ENCODE measurements at regions not wholly inside any gene's neighbourhood (a gene's known extent, or its start where the extent isn't known, plus 50 kb on each side); places are given as distances from the start of the nearest gene placed in this dataset.
"Not testable (repeated sequence)": the region's sequence is repeated elsewhere in the genome, so short reads cannot be mapped to it uniquely, and the experiment has no call there.

DNA sequence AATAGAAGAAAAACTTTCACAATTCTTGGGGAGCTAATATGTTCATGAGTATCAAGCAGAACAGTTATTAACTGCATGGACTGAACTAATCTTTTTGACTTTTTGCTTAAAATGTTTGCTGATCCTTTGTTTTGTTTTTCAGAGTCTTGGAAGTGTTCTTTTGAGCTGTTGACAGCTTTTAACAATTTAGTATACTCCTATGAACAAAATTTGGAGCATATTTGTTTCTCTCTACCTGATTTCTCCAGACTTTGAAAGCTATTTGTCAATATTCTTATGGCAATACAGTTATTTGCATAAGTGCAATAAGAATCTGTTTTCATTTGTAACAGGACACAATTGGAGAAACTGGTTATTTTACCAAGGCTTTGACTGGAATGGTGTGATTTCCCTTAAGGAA lies 192.0 kb upstream of the ETV3 start:
- TF ChIP-seq, protein P1, sequence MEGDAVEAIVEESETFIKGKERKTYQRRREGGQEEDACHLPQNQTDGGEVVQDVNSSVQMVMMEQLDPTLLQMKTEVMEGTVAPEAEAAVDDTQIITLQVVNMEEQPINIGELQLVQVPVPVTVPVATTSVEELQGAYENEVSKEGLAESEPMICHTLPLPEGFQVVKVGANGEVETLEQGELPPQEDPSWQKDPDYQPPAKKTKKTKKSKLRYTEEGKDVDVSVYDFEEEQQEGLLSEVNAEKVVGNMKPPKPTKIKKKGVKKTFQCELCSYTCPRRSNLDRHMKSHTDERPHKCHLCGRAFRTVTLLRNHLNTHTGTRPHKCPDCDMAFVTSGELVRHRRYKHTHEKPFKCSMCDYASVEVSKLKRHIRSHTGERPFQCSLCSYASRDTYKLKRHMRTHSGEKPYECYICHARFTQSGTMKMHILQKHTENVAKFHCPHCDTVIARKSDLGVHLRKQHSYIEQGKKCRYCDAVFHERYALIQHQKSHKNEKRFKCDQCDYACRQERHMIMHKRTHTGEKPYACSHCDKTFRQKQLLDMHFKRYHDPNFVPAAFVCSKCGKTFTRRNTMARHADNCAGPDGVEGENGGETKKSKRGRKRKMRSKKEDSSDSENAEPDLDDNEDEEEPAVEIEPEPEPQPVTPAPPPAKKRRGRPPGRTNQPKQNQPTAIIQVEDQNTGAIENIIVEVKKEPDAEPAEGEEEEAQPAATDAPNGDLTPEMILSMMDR (IDR thresholded peaks at IDR 0.05): not testable (repeated sequence)
- TF ChIP-seq POLR2A (IDR thresholded peaks at IDR 0.05): not testable (repeated sequence)

All from testis (tissue), 2 donors.